K562 (cell line): ENCODE measurements at regions not wholly inside any gene's neighbourhood (a gene's known extent, or its start where the extent isn't known, plus 50 kb on each side); places are given as distances from the start of the nearest gene placed in this dataset.

Experiments used
- ATAC-seq: fragments of 200-7000 bp; cut with Tn5 transposase; 3 replicates; pipeline ENCODE4 v1.9.1; 2020; ENCODE audit warnings: moderate library complexity
- BruUV-seq: library from RNA; stranded (reverse); fragments of 400-500 nt; replicated peaks from 2 replicates; lab custom pipeline; 2021; lab: Mats Ljungman, UMichigan
- CTCF ChIA-PET: fragments of 300-600 bp; formaldehyde crosslinking; extraction: SDS; loops from one replicate; lab custom pipeline; 2021; ENCODE audit warnings: low intra/inter-chr PET ratio; lab: Yijun Ruan, JAX
- POLR2A ChIA-PET: fragments of 300-600, 350-650 bp; sonication (Branson Sonifier 250); formaldehyde crosslinking; extraction: SDS; loops from one replicate; lab custom pipeline; 2021; ENCODE audit warnings: antibody characterized with exemption, inconsistent platforms; lab: Yijun Ruan, JAX
- DNase-seq, 4 experiments: peaks; one replicate each; pipeline versions ENCODE4 v3.0.0 to v3.0.0-alpha.2; 2011 to 2018; ENCODE audit warnings: low spot score in 3 of 4, mixed read lengths in 3 of 4; ENCODE audit errors: extremely low read depth in 1 of 4
- FAIRE-seq: peaks from 2 replicates; lab custom pipeline; 2011; peaks lifted over from hg19 to GRCh38; lab: Jason Lieb, UNC
- H2AFZ ChIP-seq: 2 replicates; pipeline ENCODE4 v1.6.0; 2011; ENCODE audit warnings: low read depth, low read length, control low read depth, inconsistent platforms
- H3K27ac ChIP-seq: fragments of 200-600 bp; 3 replicates; pipeline ENCODE4 v1.8.0; 2011; ENCODE audit warnings: low read depth, mild to moderate bottlenecking, control low read depth, inconsistent platforms, low read length, moderate library complexity, mixed read lengths; ENCODE audit errors: extremely low read depth
- H3K27me3 ChIP-seq, 2 experiments: fragments of 300-600 bp in 1 of 2; 2 replicates in 1 of 2; 3 replicates in 1 of 2; pipeline versions ENCODE4 v1.6.0 to v1.8.0; 2011; ENCODE audit warnings: inconsistent platforms in 2 of 2, low read length in 2 of 2, mild to moderate bottlenecking in 1 of 2, mixed read lengths in 1 of 2, moderate library complexity in 1 of 2; ENCODE audit not compliant: control insufficient read depth in 2 of 2, insufficient read depth in 2 of 2
- H3K36me3 ChIP-seq: fragments of 300-600 bp; 3 replicates; pipeline ENCODE4 v1.8.0; 2011; ENCODE audit warnings: mild to moderate bottlenecking, low read length, inconsistent platforms; ENCODE audit not compliant: control insufficient read depth, insufficient read depth
- H3K4me1 ChIP-seq, 2 experiments: fragments of 200-600 bp in 1 of 2; replicated peaks in 1 of 2; 2 replicates in 1 of 2; 3 replicates in 1 of 2; pipeline versions ENCODE4 v1.5.1 to v1.8.0; 2011; ENCODE audit warnings: inconsistent platforms in 2 of 2, low read length in 2 of 2, mild to moderate bottlenecking in 1 of 2, mixed read lengths in 1 of 2, moderate library complexity in 1 of 2; ENCODE audit not compliant: control insufficient read depth in 2 of 2, insufficient read depth in 2 of 2
- H3K4me2 ChIP-seq: 2 replicates; pipeline ENCODE4 v1.6.1; 2011; ENCODE audit warnings: low read length, control low read depth, inconsistent platforms, mixed read lengths; ENCODE audit not compliant: insufficient read depth
- H3K4me3 ChIP-seq: fragments of 200-600 bp; sonication (generic), shearing (Covaris generic); 2 replicates; pipeline ENCODE4 v1.5.1; 2016; ENCODE audit warnings: control low read depth, inconsistent platforms
- H3K79me2 ChIP-seq: fragments of 200-600 bp; 3 replicates; pipeline ENCODE4 v1.8.0; 2011; ENCODE audit warnings: low read length, inconsistent platforms; ENCODE audit not compliant: control insufficient read depth, insufficient read depth
- H3K9ac ChIP-seq, 2 experiments: 2 replicates each; pipeline versions ENCODE4 v1.6.0 to v1.6.1; 2011; ENCODE audit warnings: low read depth in 2 of 2, low read length in 2 of 2, control low read depth in 1 of 2, inconsistent platforms in 1 of 2, mild to moderate bottlenecking in 1 of 2, mixed read lengths in 1 of 2; ENCODE audit not compliant: insufficient read depth in 1 of 2
- H3K9me1 ChIP-seq: one replicate; pipeline ENCODE4 v1.6.0; 2011; ENCODE audit warnings: inconsistent platforms, mild to moderate bottlenecking, low read length, moderate library complexity; ENCODE audit not compliant: control insufficient read depth, insufficient read depth
- H3K9me3 ChIP-seq: replicated peaks from 2 replicates; pipeline ENCODE4 v1.5.1; 2011; ENCODE audit warnings: low read depth, low read length, inconsistent platforms; ENCODE audit not compliant: control insufficient read depth, insufficient read depth
- H4K20me1 ChIP-seq: replicated peaks from 2 replicates; pipeline ENCODE4 v1.6.1; 2011; ENCODE audit warnings: low read length, inconsistent platforms, mixed read lengths; ENCODE audit not compliant: control insufficient read depth, insufficient read depth
- ARID4B ChIP-seq: sonication (generic); formaldehyde crosslinking; IDR thresholded peaks from 2 replicates; pipeline ENCODE4 v1.8.0; 2022; ENCODE audit warnings: mild to moderate bottlenecking, missing genetic modification reagents
- DNMT1 ChIP-seq: fragments of 450-650 bp; IDR thresholded peaks from 2 replicates; pipeline ENCODE4 v1.6.1; 2016; ENCODE audit warnings: antibody characterized with exemption, mild to moderate bottlenecking
- GTF2E2 ChIP-seq: fragments of 200-800 bp; sonication (Bioruptor generic); IDR thresholded peaks from 2 replicates; pipeline ENCODE4 v1.6.1; 2016; ENCODE audit warnings: missing genetic modification characterization, missing compliant biosample characterization
- HEY1 ChIP-seq: fragments of 250-450 bp; sonication (Bioruptor Pico); IDR thresholded peaks from 2 replicates; pipeline ENCODE4 v1.5.0; 2020; ENCODE audit warnings: mild to moderate bottlenecking, moderate library complexity, borderline replicate concordance
- MAFF ChIP-seq: IDR thresholded peaks from 2 replicates; pipeline ENCODE4 v1.6.1; 2012; ENCODE audit warnings: low read length, improper control_type of control experiment
- NBN ChIP-seq: fragments of 450-650 bp; IDR thresholded peaks from 2 replicates; pipeline ENCODE4 v1.6.1; 2016; ENCODE audit warnings: low read depth, mild to moderate bottlenecking
- NCOR1 ChIP-seq: fragments of 450-650 bp; IDR thresholded peaks from 2 replicates; pipeline ENCODE4 v1.6.1; 2016; ENCODE audit warnings: mild to moderate bottlenecking, moderate library complexity
- PYGO2 ChIP-seq: fragments of 450-650 bp; IDR thresholded peaks from 2 replicates; pipeline ENCODE4 v1.6.1; 2016; ENCODE audit warnings: mild to moderate bottlenecking, missing genetic modification characterization, moderate library complexity, missing compliant biosample characterization
- TAF7 ChIP-seq: fragments of 450-650 bp; IDR thresholded peaks from 2 replicates; pipeline ENCODE4 v1.6.1; 2016; ENCODE audit warnings: missing genetic modification characterization, missing compliant biosample characterization
- THAP7 ChIP-seq: fragments of 250-450 bp; sonication (Bioruptor Pico); IDR thresholded peaks from 2 replicates; pipeline ENCODE4 v1.5.0; 2021
- ZC3H8 ChIP-seq: fragments of 450-650 bp; IDR thresholded peaks from 2 replicates; pipeline ENCODE4 v1.6.1; 2017
- ZEB2 ChIP-seq: fragments of 450-650 bp; IDR thresholded peaks from 2 replicates; pipeline ENCODE4 v1.6.1; 2016
- ZFP1 ChIP-seq: fragments of 450-650 bp; formaldehyde crosslinking; IDR thresholded peaks from 2 replicates; pipeline ENCODE4 v1.4.0; 2020; ENCODE audit warnings: mild to moderate bottlenecking, mixed read lengths
- ZNF324 ChIP-seq: fragments of 250-450 bp; sonication (Bioruptor Pico); IDR thresholded peaks from 2 replicates; pipeline ENCODE4 v1.4.0; 2020; ENCODE audit warnings: mild to moderate bottlenecking
- ZNF785 ChIP-seq: fragments of 250-450 bp; sonication (Bioruptor Pico); IDR thresholded peaks from 2 replicates; pipeline ENCODE4 v1.4.0; 2020; ENCODE audit warnings: mild to moderate bottlenecking
- WGBS: fragments of 100-300 bp; shearing (Covaris generic); methylation state at CpG from one replicate; pipeline ENCODE4 v1.1.6; 2016; ENCODE audit warnings: low coverage, mixed read lengths; ENCODE audit not compliant: insufficient coverage; ENCODE audit errors: missing lambda C conversion rate; 5-methylcytosine and 5-hydroxymethylcytosine counted together
- in situ Hi-C: fragments of 300-500 bp; cut with MboI; formaldehyde crosslinking; loops from 4 replicates; pipeline ENCODE4 v1.15.0; 2018; ENCODE audit warnings: inconsistent platforms, mixed read lengths
- intact Hi-C: fragments of 100-400 bp; cut with micrococcal nuclease; formaldehyde crosslinking; loops from 2 replicates; pipeline ENCODE4 v1.14.2; 2022
- TF ChIP-seq, protein P1 (sequence below): fragments of 250-450 bp; sonication (Bioruptor Pico); IDR thresholded peaks from 2 replicates; pipeline ENCODE4 v1.5.0; 2020; ENCODE audit warnings: mild to moderate bottlenecking
- TF ChIP-seq, protein P2 (sequence below): fragments of 450-650 bp; formaldehyde crosslinking; IDR thresholded peaks from 2 replicates; pipeline ENCODE4 v1.4.0; 2022; ENCODE audit warnings: missing genetic modification characterization

DNA sequence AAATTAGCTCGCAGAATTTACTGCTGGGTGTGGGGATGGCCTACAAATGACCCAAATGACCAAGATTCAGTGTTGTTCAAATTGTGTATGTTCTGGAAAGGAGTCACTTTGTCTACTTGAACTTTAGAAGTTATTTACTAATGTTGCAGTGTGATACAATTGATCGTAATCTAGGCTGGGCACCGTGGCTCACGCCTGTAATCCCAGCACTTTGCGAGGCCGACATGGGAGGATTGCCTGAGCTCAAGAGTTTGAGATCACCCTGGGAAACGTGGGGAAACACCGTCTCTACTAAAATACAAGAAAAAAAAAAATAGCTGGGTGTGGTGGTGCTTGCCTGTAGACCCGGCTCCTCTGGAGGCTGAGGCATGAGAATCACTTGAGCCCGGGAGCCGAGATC is 57.6 kb upstream of the TMPRSS2 start:
- no peak overlapping the region for H3K9ac ChIP-seq
- FAIRE-seq (no peak), DNase-seq (no peak), ATAC-seq (no peak)
- no peak overlapping the region for H2AFZ ChIP-seq
- intact Hi-C loops (no loop called here), in situ Hi-C loops (no loop called here)
- no peaks in the 10 kb centered on the region for H3K79me2 ChIP-seq
- WGBS = 4% methylated on average over 11 of the region's 11 CpGs
- no peak overlapping the region for H3K4me2 ChIP-seq
- H3K36me3 ChIP-seq = no peaks in the 10 kb centered on the region
- BruUV-seq = no TSS peak
- no peak for TF ChIP-seq ZNF785 (CRISPR knock-in tag)
- TF ChIP-seq THAP7 (CRISPR knock-in tag) = no peak
- TF ChIP-seq DNMT1 = no peak
- no peak for TF ChIP-seq ZFP1
- no peak for TF ChIP-seq MAFF
- no peak for TF ChIP-seq NCOR1
- TF ChIP-seq NBN = no peak
- TF ChIP-seq GTF2E2 = no peak
- TF ChIP-seq, protein P1, sequence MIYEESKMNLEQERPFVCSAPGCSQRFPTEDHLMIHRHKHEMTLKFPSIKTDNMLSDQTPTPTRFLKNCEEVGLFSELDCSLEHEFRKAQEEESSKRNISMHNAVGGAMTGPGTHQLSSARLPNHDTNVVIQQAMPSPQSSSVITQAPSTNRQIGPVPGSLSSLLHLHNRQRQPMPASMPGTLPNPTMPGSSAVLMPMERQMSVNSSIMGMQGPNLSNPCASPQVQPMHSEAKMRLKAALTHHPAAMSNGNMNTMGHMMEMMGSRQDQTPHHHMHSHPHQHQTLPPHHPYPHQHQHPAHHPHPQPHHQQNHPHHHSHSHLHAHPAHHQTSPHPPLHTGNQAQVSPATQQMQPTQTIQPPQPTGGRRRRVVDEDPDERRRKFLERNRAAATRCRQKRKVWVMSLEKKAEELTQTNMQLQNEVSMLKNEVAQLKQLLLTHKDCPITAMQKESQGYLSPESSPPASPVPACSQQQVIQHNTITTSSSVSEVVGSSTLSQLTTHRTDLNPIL (CRISPR knock-in tag) = no peak
- TF ChIP-seq, protein P2, sequence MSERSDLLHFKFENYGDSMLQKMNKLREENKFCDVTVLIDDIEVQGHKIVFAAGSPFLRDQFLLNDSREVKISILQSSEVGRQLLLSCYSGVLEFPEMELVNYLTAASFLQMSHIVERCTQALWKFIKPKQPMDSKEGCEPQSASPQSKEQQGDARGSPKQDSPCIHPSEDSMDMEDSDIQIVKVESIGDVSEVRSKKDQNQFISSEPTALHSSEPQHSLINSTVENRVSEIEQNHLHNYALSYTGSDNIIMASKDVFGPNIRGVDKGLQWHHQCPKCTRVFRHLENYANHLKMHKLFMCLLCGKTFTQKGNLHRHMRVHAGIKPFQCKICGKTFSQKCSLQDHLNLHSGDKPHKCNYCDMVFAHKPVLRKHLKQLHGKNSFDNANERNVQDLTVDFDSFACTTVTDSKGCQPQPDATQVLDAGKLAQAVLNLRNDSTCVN (CRISPR knock-in tag) = no peak
- no peak for TF ChIP-seq ZNF324
- TF ChIP-seq TAF7 (tag) = no peak
- TF ChIP-seq HEY1 (CRISPR knock-in tag) = no peak
- no peak for TF ChIP-seq ARID4B
- TF ChIP-seq ZEB2 = no peak
- no peak for TF ChIP-seq ZC3H8
- no peak for TF ChIP-seq PYGO2 (tag)
- no peaks in the 10 kb centered on the region for H3K9me1 ChIP-seq
- H4K20me1 ChIP-seq = no peaks in the 10 kb centered on the region
- peaks cover 5 to 51% of the 10 kb centered on the region in 2 experiments for H3K27me3 ChIP-seq
- no peaks in the 10 kb centered on the region for H3K4me1 ChIP-seq
- CTCF ChIA-PET = no interaction called here
- H3K27ac ChIP-seq = no peak overlapping the region
- H3K9me3 ChIP-seq = no peaks in the 10 kb centered on the region
- no peak overlapping the region for H3K4me3 ChIP-seq
- POLR2A ChIA-PET = interaction anchor here (0.5 to 0.6 kb wide), 2 partner anchors 39 to 1757 kb away, joined by 3 read pairs; no protein-coding TSS in a partner anchor
